Lower leg skin (tissue), 3 donors: ENCODE measurements at regions not wholly inside any gene's neighbourhood (a gene's known extent, or its start where the extent isn't known, plus 50 kb on each side); places are given as distances from the start of the nearest gene placed in this dataset.
"Not testable (repeated sequence)": the region's sequence is repeated elsewhere in the genome, so short reads cannot be mapped to it uniquely, and the experiment has no call there.

Source experiments
- CTCF ChIP-seq, 3 donors: fragments of 450-650 bp; IDR thresholded peaks; one replicate each; pipeline ENCODE4 v1.5.1; 2016; ENCODE audit warnings: antibody characterized with exemption in 3 of 3, mild to moderate bottlenecking in 3 of 3, moderate library complexity in 2 of 3
- POLR2A ChIP-seq, 2 donors: fragments of 450-650 bp; IDR thresholded peaks; one replicate each; pipeline ENCODE4 v1.6.1; 2016 to 2017; ENCODE audit warnings: antibody characterized with exemption in 2 of 2, mild to moderate bottlenecking in 1 of 2, moderate library complexity in 1 of 2

- not testable (repeated sequence) for TF ChIP-seq CTCF, POLR2A (IDR thresholded peaks at IDR 0.05)
These were observed 266.1 kb upstream of the TBL1XR1 start for GRCh38 chr3:177463341-177463740.
